ENCODE measurements at regions not wholly inside any gene's neighbourhood (a gene's known extent, or its start where the extent isn't known, plus 50 kb on each side); places are given as distances from the start of the nearest gene placed in this dataset.

- H3K4me3 ChIP-seq (ENCODE audit: low read depth, low read length) = no peak overlapping the region
- TF ChIP-seq, protein P1, sequence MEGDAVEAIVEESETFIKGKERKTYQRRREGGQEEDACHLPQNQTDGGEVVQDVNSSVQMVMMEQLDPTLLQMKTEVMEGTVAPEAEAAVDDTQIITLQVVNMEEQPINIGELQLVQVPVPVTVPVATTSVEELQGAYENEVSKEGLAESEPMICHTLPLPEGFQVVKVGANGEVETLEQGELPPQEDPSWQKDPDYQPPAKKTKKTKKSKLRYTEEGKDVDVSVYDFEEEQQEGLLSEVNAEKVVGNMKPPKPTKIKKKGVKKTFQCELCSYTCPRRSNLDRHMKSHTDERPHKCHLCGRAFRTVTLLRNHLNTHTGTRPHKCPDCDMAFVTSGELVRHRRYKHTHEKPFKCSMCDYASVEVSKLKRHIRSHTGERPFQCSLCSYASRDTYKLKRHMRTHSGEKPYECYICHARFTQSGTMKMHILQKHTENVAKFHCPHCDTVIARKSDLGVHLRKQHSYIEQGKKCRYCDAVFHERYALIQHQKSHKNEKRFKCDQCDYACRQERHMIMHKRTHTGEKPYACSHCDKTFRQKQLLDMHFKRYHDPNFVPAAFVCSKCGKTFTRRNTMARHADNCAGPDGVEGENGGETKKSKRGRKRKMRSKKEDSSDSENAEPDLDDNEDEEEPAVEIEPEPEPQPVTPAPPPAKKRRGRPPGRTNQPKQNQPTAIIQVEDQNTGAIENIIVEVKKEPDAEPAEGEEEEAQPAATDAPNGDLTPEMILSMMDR (conservative IDR thresholded peaks at IDR 0.05; ENCODE audit: low read depth, low read length) = no peak
- DNase-seq (ENCODE audit: low read depth) = no peak
These were observed 215.5 kb downstream of the MRPL39 start for GRCh38 chr21:25391777-25392176.

DNA sequence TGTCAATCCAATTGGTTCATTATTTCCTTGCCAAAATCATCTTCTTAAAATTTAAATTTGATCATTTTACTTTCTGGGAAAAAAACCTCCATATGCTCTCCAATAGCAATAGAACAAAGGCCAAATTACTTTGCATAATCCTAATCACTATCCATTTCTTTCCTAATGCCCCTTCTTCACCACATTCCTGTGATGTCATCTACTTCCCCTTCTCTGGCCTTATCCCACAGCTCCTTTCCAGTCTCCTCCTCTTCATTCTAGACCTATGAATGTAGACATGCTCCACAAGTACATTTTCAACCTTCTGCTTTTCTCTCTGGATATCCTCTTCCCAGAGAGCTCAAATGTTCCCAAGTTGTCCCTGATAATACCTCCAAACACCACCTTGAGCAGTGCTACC, 216.6 kb downstream of the MRPL39 start:
- DNase-seq (ENCODE audit: low read depth) = no peak
- TF ChIP-seq, protein P1 (conservative IDR thresholded peaks at IDR 0.05; ENCODE audit: low read depth, low read length) = no peak

DNA sequence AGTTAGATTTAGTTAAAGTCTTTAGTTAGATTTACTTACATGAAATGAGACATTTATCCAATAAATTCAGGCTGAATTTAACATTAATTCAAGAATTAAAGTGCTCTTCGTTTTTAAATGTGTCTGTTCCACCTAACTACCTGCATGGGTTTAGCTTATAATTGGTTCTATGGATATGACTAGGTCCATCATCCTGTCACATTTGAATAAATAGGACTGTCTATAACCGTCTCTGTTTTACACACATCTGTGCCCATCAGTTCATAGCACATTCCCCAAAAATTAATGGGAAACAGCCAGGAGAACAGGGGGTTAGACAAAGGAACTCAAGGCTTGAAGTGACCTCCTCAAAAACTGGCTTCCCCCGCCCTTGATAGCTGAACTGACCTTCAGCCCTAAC, 219.6 kb downstream of the MRPL39 start:
- DNase-seq (ENCODE audit: low read depth) = no peak
- TF ChIP-seq, protein P1 (conservative IDR thresholded peaks at IDR 0.05; ENCODE audit: low read depth, low read length) = no peak
- H3K4me3 ChIP-seq (ENCODE audit: low read depth, low read length) = no peak overlapping the region

More for the DNA sequence above, 216.6 kb downstream of the MRPL39 start:
- no peak overlapping the region for H3K4me3 ChIP-seq (ENCODE audit: low read depth, low read length)

- no peak overlapping the region for H3K4me3 ChIP-seq (ENCODE audit: low read depth, low read length)
- peak; percentile 32 for DNase-seq (ENCODE audit: low read depth)
- TF ChIP-seq, protein P1 (conservative IDR thresholded peaks at IDR 0.05; ENCODE audit: low read depth, low read length) = peak; percentile 70
These were observed 221.3 kb downstream of the MRPL39 start for GRCh38 chr21:25385911-25386474.

DNA sequence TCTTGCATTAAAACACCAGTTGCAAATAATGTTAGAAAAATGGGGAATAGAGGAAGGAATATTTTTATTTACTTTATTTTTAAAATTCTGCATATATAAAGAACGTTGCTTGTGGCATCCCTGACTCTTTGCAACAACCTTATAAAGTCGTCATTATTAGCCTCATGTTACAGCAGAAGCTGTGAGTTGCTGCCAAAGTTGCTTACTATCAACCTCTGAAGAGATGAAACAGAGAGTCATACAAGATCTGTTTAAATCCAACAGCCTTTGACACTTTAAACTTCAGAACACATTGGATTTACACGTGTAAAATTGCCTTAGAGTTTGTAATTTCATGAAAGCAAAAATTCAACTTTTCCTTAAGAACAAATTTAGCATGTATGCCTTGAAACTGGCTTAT, 221.9 kb downstream of the MRPL39 start:
- TF ChIP-seq, protein P1 (conservative IDR thresholded peaks at IDR 0.05; ENCODE audit: low read depth, low read length) = no peak
- no peak overlapping the region for H3K4me3 ChIP-seq (ENCODE audit: low read depth, low read length)
- no peak for DNase-seq (ENCODE audit: low read depth)

GRCh38 chr21:25384782-25385181, 222.5 kb downstream of the MRPL39 start:
- TF ChIP-seq, protein P1 (conservative IDR thresholded peaks at IDR 0.05; ENCODE audit: low read depth, low read length) = no peak
- no peak for DNase-seq (ENCODE audit: low read depth)
- no peak overlapping the region for H3K4me3 ChIP-seq (ENCODE audit: low read depth, low read length)

GRCh38 chr21:25383545-25383944, 223.7 kb downstream of the MRPL39 start:
- TF ChIP-seq, protein P1 (conservative IDR thresholded peaks at IDR 0.05; ENCODE audit: low read depth, low read length) = no peak
- no peak for DNase-seq (ENCODE audit: low read depth)
- H3K4me3 ChIP-seq (ENCODE audit: low read depth, low read length) = no peak overlapping the region
